GM10266 (cell line): ENCODE measurements at regions not wholly inside any gene's neighbourhood (a gene's known extent, or its start where the extent isn't known, plus 50 kb on each side); places are given as distances from the start of the nearest gene placed in this dataset.
"Not testable (repeated sequence)": the region's sequence is repeated elsewhere in the genome, so short reads cannot be mapped to it uniquely, and the experiment has no call there.

ENCODE experiments used
- DNase-seq: peaks from one replicate; pipeline ENCODE4 v3.0.0; 2012; ENCODE audit errors: extremely low spot score
- CTCF ChIP-seq: IDR thresholded peaks from 2 replicates; pipeline ENCODE4 v1.5.1; 2012; ENCODE audit warnings: mild to moderate bottlenecking, low read depth; ENCODE audit not compliant: control insufficient read depth, insufficient read depth; ENCODE audit errors: missing control alignments

- no peak for TF ChIP-seq CTCF
- DNase-seq = no peak
Observed at GRCh38 chr14:44388306-44388705, 118.8 kb downstream of the FSCB start.

- no peak for DNase-seq
Observed at GRCh38 chr14:44385906-44386305, 121.2 kb downstream of the FSCB start.

GRCh38 chr14:44385296-44385695 lies 121.8 kb downstream of the FSCB start:
- DNase-seq = not testable (repeated sequence)

More at GRCh38 chr14:44385906-44386305, 121.2 kb downstream of the FSCB start:
- TF ChIP-seq CTCF = no peak

GRCh38 chr14:44384601-44385293 lies 122.3 kb downstream of the FSCB start:
- not testable (repeated sequence) for DNase-seq

- TF ChIP-seq CTCF = no peak
- DNase-seq = no peak
Observed at GRCh38 chr14:44384093-44384492, 123.0 kb downstream of the FSCB start.

GRCh38 chr14:44383636-44384035 lies 123.4 kb downstream of the FSCB start:
- no peak for TF ChIP-seq CTCF
- no peak for DNase-seq

- TF ChIP-seq CTCF = no peak
- no peak for DNase-seq
Observed at GRCh38 chr14:44379292-44379977, 127.6 kb downstream of the FSCB start.

- DNase-seq = no peak
- no peak for TF ChIP-seq CTCF
Observed at GRCh38 chr14:44374906-44375305, 132.2 kb downstream of the FSCB start.
